VCaP (cell line): ENCODE measurements at regions not wholly inside any gene's neighbourhood (a gene's known extent, or its start where the extent isn't known, plus 50 kb on each side); places are given as distances from the start of the nearest gene placed in this dataset.

Experiments
- H3K27ac ChIP-seq: fragments of 450-650 bp; 2 replicates; pipeline ENCODE4 v1.5.1; 2017
- CTCF ChIP-seq: fragments of 450-650 bp; conservative IDR thresholded peaks from 2 replicates; pipeline ENCODE4 v1.5.1; 2017; ENCODE audit warnings: mild to moderate bottlenecking, moderate library complexity

- no peak for TF ChIP-seq CTCF
- H3K27ac ChIP-seq: no peak overlapping the region
Measured at GRCh38 chr4:79177388-79177787, 148.5 kb downstream of the NAA11 start.

- H3K27ac ChIP-seq: peak overlapping the region; percentile 11; the same call in 1 of the 2 replicates
- TF ChIP-seq CTCF: no peak
Measured at GRCh38 chr4:79176351-79176750, 149.5 kb downstream of the NAA11 start.

GRCh38 chr4:79175716-79176115 lies 150.1 kb downstream of the NAA11 start:
- no peak for TF ChIP-seq CTCF
- peak overlapping the region; percentile 11; the same call in 1 of the 2 replicates for H3K27ac ChIP-seq

- H3K27ac ChIP-seq: no peak overlapping the region
- TF ChIP-seq CTCF: no peak
Measured at GRCh38 chr4:79174490-79175252, 151.2 kb downstream of the NAA11 start.

GRCh38 chr4:79173186-79173585 lies 152.7 kb downstream of the NAA11 start:
- no peak overlapping the region for H3K27ac ChIP-seq
- TF ChIP-seq CTCF: no peak

GRCh38 chr4:79170077-79170476 lies 155.8 kb downstream of the NAA11 start:
- no peak for TF ChIP-seq CTCF
- H3K27ac ChIP-seq: no peak overlapping the region

- H3K27ac ChIP-seq: no peak overlapping the region
- no peak for TF ChIP-seq CTCF
Measured at GRCh38 chr4:79164907-79165610, 160.8 kb downstream of the NAA11 start.
